NCI-H510A (cell line): ENCODE measurements at regions not wholly inside any gene's neighbourhood (a gene's known extent, or its start where the extent isn't known, plus 50 kb on each side); places are given as distances from the start of the nearest gene placed in this dataset.
A peak's percentile ranks its signal among the peaks of the same experiment; 100 is the strongest.
"Not testable (repeated sequence)": the region's sequence is repeated elsewhere in the genome, so short reads cannot be mapped to it uniquely, and the experiment has no call there.

ENCODE experiments used
- DNase-seq: peaks from one replicate; lab custom pipeline; 2025; lab: John Stamatoyannopoulos, UW

DNA sequence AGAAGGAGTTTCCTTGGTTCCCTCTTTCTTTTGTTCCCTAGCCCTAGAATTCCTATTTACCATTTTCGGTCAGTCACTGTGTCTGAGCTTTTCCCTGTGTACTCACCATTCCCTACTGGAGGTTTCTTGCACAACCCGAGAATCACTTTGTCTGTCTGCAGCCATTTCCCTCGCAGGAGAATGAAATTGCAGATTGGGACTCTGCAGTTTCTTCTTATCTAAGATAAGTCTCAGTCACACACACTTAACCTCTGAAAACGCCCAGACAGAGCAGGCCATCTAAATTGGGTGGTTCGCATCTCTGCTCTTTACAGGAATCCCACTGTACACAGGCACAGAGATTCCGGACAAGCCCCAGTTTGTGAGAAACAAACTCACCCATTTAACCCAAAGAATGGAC is 58.6 kb upstream of the CNTNAP2 start:
- no peak for DNase-seq

DNA sequence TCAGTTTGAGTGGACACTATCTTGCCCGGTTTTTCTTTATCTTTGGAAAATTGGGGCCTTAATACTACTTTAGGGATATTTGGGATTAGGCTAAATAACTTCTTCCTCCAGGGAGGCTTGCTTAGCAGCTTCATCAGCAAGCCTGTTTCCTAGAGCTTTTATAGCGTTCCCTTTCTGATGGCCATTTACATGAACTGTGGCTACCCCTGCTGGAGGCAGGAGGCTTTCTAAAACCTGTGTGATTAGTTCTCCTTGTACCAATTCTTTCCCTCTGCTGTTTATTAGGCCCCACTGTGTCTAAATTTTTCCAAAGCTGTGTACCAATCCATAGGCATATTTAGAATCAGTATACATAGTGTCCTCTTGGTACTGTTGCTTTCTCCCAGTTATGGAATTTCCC is 61.7 kb upstream of the CNTNAP2 start:
- DNase-seq, result no peak

DNA sequence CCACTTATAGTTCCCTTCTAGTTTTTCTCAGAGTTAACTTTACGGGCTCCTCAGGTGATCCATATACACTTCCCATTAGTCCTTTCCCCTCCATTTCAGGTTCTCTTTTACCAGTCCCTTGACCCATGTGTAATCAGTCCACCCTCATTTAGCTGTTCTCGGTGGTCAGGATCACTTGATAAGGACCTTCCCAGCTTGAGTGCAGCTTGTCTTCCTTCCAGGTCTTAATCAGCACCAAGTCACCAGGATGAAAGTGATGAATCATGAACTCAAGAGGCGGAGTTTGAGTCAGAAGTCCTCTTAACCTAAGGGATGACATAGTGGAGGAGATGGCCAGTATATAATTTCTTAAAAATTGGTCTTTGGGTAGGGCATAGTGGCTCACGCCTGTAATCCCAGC is 63.1 kb upstream of the CNTNAP2 start:
- DNase-seq, result no peak

DNA sequence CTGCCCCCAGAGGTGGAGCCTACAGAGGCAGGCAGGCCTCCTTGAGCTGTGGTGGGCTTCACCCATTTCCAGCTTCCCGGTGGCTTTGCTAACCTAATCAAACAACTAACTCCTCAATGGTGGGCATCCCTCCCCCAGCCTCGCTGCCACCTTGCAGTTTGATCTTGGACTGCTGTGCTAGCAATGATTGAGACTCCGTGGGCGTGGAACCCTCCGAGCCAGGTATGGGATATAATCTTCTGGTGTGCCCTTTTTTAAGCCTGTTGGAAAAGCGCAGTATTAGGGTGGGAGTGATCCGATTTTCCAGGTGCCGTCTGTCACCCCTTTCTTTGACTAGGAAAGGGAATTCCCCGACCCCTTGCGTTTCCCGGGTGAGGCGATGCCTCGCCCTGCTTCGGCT is 73.3 kb upstream of the CNTNAP2 start:
- DNase-seq, result not testable (repeated sequence)

DNA sequence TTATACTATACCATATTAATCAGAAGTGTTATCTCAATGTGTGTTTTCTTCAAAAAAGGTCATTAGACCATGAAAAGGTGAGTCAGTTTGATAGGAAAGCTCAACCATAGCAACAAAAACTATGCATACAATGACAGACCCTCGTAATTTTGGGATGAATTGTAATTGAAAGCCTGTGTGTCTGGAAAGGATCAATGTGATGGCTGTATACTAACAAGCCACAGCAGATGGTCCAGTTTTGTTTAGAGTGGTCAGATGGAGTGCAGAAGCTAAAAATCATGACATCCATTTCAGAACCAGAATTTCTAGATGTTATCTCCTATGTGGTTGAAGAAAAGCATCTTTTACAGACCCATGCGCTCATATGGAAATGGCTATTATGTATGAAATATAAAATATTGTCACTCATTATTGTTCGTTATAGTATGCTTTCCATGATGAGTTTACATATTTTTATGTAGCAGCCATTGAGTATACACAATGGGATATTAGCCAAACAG is 88.3 kb upstream of the CNTNAP2 start:
- no peak for DNase-seq

DNA sequence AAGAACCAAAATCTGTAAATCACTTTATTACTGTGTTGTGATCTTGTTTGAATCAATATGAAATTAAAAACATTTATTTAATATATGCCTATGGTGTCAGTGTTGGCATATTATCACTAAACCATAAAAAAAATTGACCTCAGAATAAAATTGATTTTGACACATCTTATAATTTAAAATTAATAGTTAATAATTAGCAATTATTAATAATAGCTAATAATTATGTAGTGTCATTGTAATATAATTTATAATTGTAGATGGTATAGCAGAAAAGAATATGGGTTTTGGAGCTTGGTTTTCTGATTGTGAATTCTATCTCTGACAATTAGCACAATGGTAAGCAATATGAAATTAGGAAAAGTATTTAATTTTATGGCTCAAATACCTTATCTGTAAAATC is 89.4 kb upstream of the CNTNAP2 start:
- DNase-seq, result no peak

DNA sequence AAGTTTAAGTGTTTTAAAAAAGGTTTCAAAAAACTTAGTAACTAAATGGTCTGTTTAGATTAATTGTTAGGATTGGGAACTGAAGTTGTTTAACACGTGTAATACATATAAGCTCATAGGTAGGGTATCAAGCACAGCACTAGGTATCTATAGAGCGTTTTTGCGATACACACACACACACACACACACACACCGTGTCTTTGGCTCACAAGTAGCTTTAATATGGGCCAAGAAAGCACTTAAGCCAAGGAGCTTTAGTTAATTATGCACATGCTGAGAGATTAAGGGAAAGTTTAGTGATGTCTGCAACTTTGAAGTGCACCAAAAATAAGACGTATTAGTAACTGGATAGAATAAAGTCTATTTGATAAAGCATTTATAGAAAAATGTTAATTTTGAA is 93.8 kb upstream of the CNTNAP2 start:
- no peak for DNase-seq

DNA sequence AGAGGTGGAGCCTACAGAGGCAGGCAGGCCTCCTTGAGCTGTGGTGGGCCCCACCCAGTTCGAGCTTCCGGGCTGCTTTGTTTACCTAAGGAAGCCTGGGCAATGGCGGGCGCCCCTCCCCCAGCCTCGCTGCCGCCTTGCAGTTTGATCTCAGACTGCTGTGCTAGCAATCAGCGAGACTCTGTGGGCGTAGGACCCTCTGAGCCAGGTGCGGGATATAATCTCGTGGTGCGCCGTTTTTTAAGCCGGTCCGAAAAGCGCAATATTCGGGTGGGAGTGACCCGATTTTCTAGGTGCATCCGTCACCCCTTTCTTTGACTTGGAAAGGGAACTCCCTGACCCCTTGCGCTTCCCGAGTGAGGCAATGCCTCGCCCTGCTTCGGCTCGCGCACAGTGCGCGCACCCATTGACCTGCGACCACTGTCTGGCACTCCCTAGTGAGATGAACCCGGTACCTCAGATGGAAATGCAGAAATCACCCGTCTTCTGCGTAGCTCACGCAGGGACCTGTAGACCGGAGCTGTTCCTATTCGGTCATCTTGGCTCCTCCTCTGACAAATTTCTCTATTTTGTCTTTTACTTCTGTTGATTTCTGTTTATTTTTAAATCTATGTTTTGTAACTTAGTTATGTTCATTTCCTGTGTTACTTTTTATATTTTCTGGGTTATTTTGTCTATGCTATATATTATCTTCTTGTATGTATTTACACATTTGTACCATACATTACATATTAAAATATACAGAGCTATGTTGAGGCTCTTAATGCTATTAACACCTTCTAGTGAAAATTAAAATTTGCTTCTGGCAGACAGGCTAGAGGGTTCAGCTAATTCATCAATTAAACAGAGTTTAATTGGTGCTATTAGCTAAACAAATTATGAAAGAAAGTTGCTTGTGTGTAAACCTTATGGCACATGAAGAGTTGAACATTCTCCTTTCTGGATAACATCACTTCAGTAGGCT is 97.3 kb upstream of the CNTNAP2 start:
- DNase-seq, result not testable (repeated sequence)

DNA sequence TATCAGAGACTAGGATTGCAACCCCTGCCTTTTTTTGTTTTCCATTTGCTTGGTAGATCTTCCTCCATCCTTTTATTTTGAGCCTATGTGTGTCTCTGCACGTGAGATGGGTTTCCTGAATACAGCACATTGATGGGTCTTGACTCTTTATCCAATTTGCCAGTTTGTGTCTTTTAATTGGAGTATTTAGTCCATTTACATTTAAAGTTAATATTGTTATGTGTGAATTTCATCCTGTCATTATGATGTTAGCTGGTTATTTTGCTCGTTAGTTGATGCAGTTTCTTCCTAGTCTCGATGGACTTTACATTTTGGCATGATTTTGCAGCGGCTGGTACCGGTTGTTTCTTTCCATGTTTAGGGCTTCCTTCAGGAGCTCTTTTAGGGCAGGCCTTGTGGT is 99.2 kb upstream of the CNTNAP2 start:
- DNase-seq, result not testable (repeated sequence)

DNA sequence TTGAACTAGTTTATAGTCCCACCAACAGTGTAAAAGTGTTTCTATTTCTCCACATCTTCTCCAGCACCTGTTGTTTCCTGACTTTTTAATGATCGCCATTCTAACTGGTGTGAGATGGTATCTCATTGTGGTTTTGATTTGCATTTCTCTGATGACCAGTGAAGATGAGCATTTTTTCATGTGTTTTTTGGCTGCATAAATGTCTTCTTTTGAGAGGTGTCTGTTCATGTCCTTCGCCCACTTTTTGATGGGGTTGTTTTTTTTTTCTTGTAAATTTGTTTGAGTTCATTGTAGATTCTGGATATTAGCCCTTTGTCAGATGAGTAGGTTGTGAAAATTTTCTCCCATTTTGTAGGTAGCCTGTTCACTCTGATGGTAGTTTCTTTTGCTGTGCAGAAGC is 102.4 kb upstream of the CNTNAP2 start:
- DNase-seq, result not testable (repeated sequence)

DNA sequence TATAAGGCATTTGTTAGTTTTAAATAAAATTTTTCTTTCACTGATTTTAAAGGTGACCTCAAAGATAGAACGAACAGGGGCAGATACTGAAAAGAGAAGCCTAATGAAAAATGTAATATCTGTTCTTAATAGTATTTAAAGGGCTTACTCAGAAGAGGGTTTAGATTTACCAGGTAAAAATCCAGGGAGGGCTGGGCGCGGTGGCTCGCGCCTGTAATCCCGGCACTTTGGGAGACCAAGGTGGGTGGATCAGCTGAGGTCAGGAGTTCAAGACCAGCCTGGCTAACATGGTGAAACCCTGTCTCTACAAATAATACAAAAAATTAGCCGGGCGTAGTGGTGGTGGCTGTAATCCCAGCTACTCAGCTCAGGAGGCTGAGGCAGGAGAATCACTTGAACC is 108.3 kb upstream of the CNTNAP2 start:
- no peak for DNase-seq

DNA sequence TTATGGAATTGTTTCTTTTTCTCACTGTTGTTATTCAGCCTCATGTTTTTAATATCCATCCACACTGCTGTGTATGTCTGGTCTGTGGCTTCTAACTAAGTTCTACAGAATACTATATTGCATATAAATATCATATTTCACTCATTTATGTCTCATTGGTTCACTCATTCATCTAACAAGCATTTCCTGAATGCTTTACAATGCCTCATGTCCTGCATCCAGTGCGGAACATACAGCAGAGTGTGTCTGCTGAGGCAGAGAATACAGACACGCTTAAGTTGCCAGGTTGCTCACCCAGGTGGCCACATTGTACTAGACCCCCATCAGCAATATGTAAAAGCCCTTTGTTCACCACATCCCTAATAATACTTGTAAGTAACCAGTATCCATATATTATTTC is 111.8 kb upstream of the CNTNAP2 start:
- DNase-seq, result no peak

DNA sequence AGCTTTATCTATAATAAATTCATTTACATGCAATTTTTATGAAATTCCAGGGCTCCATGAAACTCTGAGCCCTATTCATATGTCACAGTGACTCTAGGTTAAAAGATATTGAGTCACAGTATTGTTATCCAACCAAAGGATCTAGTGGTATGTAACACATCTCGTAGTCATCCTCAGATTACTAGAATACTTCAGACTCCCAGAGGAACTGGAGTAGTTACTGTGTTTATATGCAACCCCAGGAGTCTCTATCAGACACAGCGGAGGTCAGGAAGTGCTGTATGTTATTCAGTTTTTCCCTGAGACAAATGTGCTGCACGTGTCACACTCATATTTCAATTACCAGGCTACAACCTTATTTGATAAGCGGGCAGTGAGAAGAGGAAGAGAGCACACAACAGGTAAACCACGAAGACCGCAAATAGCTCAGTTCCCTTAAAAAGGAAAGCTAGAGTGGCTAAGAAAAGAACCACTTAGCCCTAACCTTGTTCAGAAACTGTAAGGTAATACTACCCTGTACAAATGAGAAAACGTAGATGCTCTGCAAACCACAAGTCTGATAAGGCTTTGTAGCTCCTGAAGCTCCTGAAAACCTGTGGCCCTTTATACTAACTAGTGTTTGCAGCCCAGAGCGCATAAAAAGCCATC is 114.0 kb upstream of the CNTNAP2 start:
- no peak for DNase-seq

DNA sequence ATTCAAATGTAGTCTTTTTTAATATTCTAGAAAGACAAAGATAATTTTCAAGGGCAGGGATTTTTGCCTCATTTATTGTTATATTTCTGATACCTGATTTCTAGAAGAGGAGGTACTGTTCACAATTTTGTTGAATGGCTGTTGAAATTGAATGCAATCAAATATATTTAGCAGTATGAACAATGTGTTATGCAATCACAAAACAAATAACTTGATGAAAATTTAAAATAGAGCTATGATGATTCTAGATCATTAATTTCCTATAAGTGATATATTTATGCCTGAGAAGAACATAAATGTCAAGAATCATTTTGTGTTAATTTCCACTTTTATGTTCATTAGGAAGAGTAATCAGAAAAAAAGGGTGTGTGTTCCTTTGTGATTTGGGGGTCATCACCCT is 114.6 kb upstream of the CNTNAP2 start:
- no peak for DNase-seq

DNA sequence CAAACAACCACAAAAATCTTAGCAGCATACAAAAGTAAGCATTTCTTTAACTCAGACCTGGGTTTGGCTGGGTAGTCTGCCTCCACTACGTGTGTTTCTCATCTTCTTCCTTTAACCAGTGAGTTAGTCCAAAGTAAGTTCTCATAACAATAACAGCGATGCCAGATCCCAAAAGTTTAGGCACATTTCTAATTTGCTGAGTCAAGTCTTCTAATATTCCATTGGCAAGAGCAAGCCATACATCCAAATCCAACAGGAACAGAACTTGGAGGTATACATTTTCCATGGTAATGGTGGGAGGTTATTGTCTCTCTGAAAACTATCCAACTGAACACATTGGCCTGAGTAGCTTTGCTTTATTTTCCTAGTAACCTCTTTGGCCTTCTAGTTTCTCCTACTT is 115.7 kb upstream of the CNTNAP2 start:
- no peak for DNase-seq

DNA sequence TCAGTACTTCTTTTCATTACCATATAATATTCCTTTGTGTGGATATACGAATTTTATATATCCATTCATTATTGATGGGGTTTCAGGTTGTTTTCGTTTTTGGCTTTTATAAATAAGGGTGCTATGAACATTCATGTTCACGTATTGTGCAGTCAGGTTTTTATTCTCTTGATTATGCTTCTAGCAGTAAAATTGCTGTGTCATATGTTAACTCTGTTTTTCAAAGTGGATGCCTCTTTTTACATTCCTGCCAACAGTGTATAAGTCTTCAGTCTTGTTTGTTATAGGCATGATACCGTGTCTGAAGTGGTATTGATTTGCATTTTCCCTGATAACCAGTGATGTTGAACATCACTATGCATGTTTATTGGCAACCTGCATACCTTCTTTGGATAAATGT is 127.1 kb upstream of the CNTNAP2 start:
- no peak for DNase-seq

DNA sequence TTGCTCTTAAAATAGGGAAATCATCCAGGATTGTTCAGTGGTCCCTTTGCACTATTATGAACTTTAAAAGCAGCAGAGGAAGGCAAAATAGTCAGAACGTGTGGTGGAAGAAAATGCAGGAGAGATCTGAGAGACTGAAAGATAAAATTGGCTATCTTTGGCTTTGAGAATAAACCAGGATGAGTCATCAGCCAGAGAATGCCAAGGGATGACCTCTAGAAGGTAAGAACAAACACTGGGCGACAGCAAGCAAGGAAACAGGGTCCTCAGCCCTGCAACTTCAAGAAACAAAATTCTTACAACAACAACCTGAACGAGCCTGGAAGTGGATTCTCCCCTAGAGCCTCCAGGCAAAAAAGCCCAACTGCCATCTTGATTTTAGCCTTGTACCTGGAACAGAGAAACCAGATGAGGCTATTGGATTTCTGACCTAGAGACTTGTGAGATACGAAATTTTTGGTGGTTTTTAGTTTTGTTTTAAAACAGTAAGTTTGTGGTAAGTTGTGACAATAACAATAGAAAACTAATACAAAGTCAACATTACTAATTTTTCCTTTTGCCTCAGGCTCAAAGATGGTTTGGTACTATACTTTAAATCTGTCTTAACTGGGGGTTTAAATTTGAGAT is 130.2 kb upstream of the CNTNAP2 start:
- no peak for DNase-seq

DNA sequence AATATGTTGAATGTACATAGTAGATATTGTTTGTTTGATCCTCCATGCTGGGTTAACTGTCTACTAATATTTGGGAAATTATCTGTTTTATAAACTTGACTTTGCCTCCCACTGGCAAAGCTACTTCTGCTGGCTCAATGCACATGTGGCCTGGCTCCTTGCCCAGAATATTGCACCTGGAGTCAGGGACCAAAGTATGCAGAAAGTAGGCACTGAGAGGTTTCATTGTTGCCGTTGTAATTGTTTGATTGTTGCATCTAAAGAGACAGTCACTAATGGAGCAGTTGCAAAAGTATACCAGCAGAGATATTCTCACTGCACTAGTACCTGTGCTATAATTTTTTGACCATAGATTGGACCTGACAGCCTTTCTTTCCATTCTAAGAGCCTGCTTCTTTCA is 137.8 kb upstream of the CNTNAP2 start:
- DNase-seq, result peak; percentile 27

DNA sequence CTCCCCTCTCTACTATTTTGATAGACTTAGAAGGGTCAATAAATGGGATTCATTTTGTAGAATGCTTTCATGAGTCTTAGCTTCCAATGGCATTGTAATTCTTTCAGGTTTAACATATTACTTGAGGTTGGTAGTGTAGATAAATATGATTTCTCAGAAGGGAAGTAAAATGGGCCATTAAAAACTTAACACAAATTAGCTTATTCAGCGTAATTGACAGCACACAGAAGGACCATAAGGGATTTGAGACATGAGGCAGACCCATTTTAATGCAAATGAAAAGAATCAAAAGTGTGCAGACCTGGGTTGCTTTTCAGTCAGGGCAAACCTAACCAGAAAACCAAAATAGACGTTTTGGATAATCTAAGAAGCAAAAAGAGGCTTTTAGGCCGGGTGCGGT is 156.6 kb upstream of the CNTNAP2 start:
- no peak for DNase-seq

DNA sequence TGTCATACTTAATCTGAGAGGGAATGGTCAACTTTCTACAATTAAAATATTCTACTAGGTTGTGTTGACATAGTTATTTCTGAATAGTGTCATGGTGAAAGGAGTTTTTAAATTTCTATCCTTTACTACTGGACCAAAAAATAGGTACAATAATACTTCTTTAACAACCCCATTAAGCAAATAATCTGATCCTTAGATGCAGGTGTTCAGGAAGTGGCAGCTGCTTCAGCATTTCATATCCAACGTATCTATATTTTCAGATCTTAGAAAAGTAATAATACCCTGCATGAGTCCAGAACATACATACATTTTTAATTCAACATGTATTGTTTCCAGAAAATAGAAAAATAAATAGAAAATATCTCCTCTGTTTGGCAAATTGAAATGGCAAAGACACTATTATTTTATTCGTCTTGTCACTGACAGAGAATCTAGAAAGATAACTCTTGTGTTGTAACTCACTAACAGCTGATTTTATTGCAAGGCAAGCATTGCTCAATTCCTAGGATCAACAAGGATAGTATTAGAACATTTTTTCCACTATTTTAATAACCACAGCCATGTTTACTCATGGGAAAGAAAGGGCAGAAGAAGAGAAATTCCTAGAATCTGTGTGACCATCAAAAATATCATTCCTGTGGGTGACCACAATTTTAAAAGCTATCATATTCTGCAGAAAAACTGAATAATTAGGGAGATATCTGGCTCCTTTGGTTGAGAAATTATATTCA is 159.3 kb upstream of the CNTNAP2 start:
- no peak for DNase-seq

DNA sequence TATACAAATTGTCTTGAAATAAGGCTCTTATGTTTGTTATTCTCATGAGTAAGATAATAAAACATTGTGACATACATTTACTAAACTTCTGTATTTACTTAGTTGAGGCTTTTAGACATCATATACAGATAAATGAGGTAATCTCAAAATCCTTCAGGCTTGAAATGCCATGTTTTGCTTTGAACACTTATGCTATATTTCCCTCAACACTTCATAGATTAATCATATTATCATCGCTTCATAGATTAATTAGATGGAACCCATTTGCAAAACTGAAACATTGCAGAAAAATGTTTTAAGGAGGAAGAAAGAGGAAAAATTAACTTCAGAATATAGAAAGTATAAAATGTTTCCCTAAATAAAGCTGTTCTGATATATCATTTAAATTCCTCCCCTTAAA is 165.0 kb upstream of the CNTNAP2 start:
- DNase-seq, result no peak

DNA sequence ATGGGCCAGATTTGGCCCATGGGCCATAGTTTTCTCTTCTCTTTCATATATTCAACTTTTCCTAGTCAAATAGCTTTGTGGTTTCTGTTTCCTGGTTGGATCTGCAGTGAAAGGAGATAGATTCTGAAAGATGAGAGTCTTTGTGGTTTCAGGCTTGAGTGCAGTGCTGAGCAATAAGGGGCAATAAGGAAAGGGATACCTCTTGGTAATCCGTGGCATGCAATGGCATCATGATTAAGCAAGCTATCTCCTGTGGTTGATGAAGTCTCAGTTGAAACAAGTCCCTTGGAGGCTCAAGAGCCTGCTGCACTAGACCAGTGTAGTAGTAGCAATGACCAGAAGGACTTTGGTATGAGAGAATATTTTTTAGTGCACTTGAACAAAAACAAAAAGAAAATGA is 187.7 kb upstream of the CNTNAP2 start:
- no peak for DNase-seq
